Body of pancreas (tissue), 4 donors: ENCODE measurements at regions not wholly inside any gene's neighbourhood (a gene's known extent, or its start where the extent isn't known, plus 50 kb on each side); places are given as distances from the start of the nearest gene placed in this dataset.

ENCODE experiments used
- CTCF ChIP-seq, 7 experiments: fragments of 450-650 bp in 4 of 7; fragments of 200-600 bp in 3 of 7; sonication (generic) in 3 of 7; IDR thresholded peaks; one replicate each; pipeline ENCODE4 v1.5.1; 2016 to 2019; ENCODE audit warnings: antibody characterized with exemption in 7 of 7
- POLR2A ChIP-seq, 3 donors: fragments of 450-650 bp; IDR thresholded peaks; one replicate each; pipeline ENCODE4 v1.6.1; 2016; ENCODE audit warnings: antibody characterized with exemption in 3 of 3, mild to moderate bottlenecking in 2 of 3

- TF ChIP-seq CTCF (IDR thresholded peaks at IDR 0.05), result no peak
- no peak for TF ChIP-seq POLR2A (IDR thresholded peaks at IDR 0.05)
Observed at GRCh38 chr2:175840256-175840655, 161.8 kb downstream of the LNPK start.
